Muscle of leg (tissue), 3 donors: ENCODE measurements at regions not wholly inside any gene's neighbourhood (a gene's known extent, or its start where the extent isn't known, plus 50 kb on each side); places are given as distances from the start of the nearest gene placed in this dataset.

Experiments
- DNase-seq: peaks from one replicate; pipeline ENCODE4 v3.0.0; 2013
- H3K27ac ChIP-seq: one replicate; pipeline ENCODE4 v1.5.1; 2013; ENCODE audit warnings: mild to moderate bottlenecking, low read length, control low read depth
- H3K27me3 ChIP-seq: one replicate; pipeline ENCODE4 v1.6.1; 2013; ENCODE audit warnings: low read length; ENCODE audit not compliant: control insufficient read depth, insufficient read depth
- H3K36me3 ChIP-seq: one replicate; pipeline ENCODE4 v1.6.1; 2013; ENCODE audit warnings: low read length; ENCODE audit not compliant: control insufficient read depth, insufficient read depth
- H3K4me1 ChIP-seq: one replicate; pipeline ENCODE4 v1.6.1; 2013; ENCODE audit warnings: low read length; ENCODE audit not compliant: control insufficient read depth, insufficient read depth
- H3K4me3 ChIP-seq: one replicate; pipeline ENCODE4 v1.5.1; 2013; ENCODE audit warnings: low read length, control low read depth
- H3K9me3 ChIP-seq: replicated peaks from 2 replicates; pipeline ENCODE4 v1.6.1; 2013; ENCODE audit warnings: low read depth, low read length; ENCODE audit not compliant: control insufficient read depth
- WGBS: methylation state at CpG from one replicate; pipeline ENCODE4 v1.1.5; 2013; ENCODE audit warnings: missing lambda C conversion rate; ENCODE audit not compliant: insufficient coverage; 5-methylcytosine and 5-hydroxymethylcytosine counted together

DNA sequence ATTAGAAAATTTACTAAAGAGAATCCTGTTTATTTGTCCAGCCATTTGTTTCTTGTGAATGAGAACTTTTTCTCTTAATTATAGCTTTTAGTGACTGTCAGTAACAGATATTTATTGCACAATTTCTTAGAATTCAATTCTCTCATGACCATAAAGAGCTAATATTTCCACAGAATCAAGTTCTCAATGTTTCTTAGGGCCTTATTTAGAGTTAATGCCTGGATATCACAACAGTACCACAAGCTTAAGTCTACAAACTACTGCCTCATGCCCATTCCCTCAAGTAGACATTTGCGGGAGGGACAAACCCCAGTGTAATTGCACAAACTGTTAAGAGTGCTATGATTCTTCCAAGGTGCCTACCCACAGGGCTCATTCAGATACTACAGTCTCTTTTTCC is 199.7 kb upstream of the POU2AF2 start:
- Histone ChIP-seq H3K36me3 (no peaks in the 10 kb centered on the region), H3K4me3 (no peak overlapping the region), H3K27me3 (no peaks in the 10 kb centered on the region), H3K27ac (no peak overlapping the region), H3K9me3 (no peaks in the 10 kb centered on the region), H3K4me1 (no peaks in the 10 kb centered on the region)
- WGBS, result 86% methylated on average over 1 of the region's 1 CpG
- DNase-seq, result peak; percentile 29

GRCh38 chr11:111045407-111045803 is 200.1 kb upstream of the POU2AF2 start:
- H3K27ac ChIP-seq, result no peak overlapping the region
- H3K9me3 ChIP-seq, result no peaks in the 10 kb centered on the region
- peak; percentile 32 for DNase-seq
- H3K4me1 ChIP-seq, result no peaks in the 10 kb centered on the region
- H3K4me3 ChIP-seq, result no peak overlapping the region
- H3K36me3 ChIP-seq, result no peaks in the 10 kb centered on the region
- H3K27me3 ChIP-seq, result no peaks in the 10 kb centered on the region

DNA sequence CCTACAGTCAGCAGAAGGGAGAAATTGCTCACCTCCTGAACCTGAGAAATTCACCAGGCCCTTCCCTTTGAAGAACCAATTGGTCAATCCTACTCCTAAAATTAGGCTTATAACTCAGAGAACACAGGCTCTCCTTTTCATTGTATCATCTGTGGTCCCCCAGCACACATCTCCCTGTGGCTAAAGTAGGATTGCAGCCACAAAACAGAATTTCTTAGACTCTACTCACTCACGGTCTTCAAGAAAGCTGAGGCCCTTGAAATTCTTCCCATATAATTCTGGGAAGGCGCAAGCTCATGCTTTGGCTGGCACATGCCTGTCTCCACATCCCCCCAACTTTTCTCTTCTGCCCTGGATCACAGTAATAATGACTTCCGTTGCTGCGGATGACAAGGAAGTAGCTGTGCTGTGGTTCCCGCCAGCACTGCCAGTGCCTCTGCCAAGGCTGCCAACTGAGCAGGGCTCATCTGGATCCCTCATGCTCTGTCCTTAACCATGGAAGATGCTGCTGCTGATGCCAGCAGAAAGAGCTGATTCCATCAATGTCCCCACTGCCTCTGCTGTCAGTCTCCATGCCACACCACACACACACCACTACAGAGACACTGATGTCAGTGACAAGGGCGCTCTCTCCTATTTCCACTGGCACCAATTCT is 200.6 kb upstream of the POU2AF2 start:
- no peak overlapping the region for H3K27ac ChIP-seq
- H3K4me1 ChIP-seq, result no peaks in the 10 kb centered on the region

GRCh38 chr11:111039982-111040381 is 205.5 kb upstream of the POU2AF2 start:
- Histone ChIP-seq H3K9me3 (no peaks in the 10 kb centered on the region), H3K27me3 (no peaks in the 10 kb centered on the region), H3K36me3 (no peaks in the 10 kb centered on the region), H3K27ac (no peak overlapping the region), H3K4me1 (no peaks in the 10 kb centered on the region), H3K4me3 (no peak overlapping the region)
- no peak for DNase-seq
- WGBS, result 92% methylated on average over 2 of the region's 3 CpGs

More for the DNA sequence above, 200.6 kb upstream of the POU2AF2 start:
- DNase-seq, result no peak
- no peaks in the 10 kb centered on the region for H3K36me3 ChIP-seq
- no peaks in the 10 kb centered on the region for H3K27me3 ChIP-seq
- no peaks in the 10 kb centered on the region for H3K9me3 ChIP-seq
- 85% methylated on average over 6 of the region's 6 CpGs for whole genome bisulfite sequencing
- H3K4me3 ChIP-seq, result no peak overlapping the region

- Histone ChIP-seq H3K9me3 (no peaks in the 10 kb centered on the region), H3K4me1 (no peaks in the 10 kb centered on the region), H3K36me3 (no peaks in the 10 kb centered on the region), H3K27me3 (no peaks in the 10 kb centered on the region), H3K27ac (no peak overlapping the region), H3K4me3 (no peak overlapping the region)
- WGBS, result no CpG with 5 or more reads among the region's 1 CpG
- DNase-seq, result no peak
Observed at GRCh38 chr11:111035746-111036145, 209.8 kb upstream of the POU2AF2 start.

GRCh38 chr11:111026241-111026640 is 219.3 kb upstream of the POU2AF2 start:
- Histone ChIP-seq H3K36me3 (no peaks in the 10 kb centered on the region), H3K4me1 (peaks cover 10% of the 10 kb centered on the region), H3K9me3 (no peaks in the 10 kb centered on the region), H3K27me3 (no peaks in the 10 kb centered on the region), H3K27ac (no peak overlapping the region), H3K4me3 (no peak overlapping the region)
- DNase-seq, result no peak

- 90% methylated on average over 3 of the region's 5 CpGs for WGBS
- Histone ChIP-seq H3K4me1 (peaks cover 28% of the 10 kb centered on the region), H3K27me3 (no peaks in the 10 kb centered on the region), H3K9me3 (no peaks in the 10 kb centered on the region), H3K4me3 (no peak overlapping the region), H3K27ac (peak overlapping the region; percentile 74), H3K36me3 (no peaks in the 10 kb centered on the region)
- peak; percentile 82 for DNase-seq
Observed at GRCh38 chr11:111021131-111021530, 224.4 kb upstream of the POU2AF2 start.

GRCh38 chr11:111019871-111020670 is 225.5 kb upstream of the POU2AF2 start:
- no peaks in the 10 kb centered on the region for H3K27me3 ChIP-seq
- H3K4me1 ChIP-seq, result peaks cover 28% of the 10 kb centered on the region
- no peaks in the 10 kb centered on the region for H3K36me3 ChIP-seq
- H3K9me3 ChIP-seq, result no peaks in the 10 kb centered on the region
- H3K27ac ChIP-seq, result peak overlapping the region; percentile 21
- no peak overlapping the region for H3K4me3 ChIP-seq
- WGBS, result 55% methylated on average over 2 of the region's 10 CpGs
- DNase-seq, result peak; percentile 43

- no peak for DNase-seq
- H3K27ac ChIP-seq, result no peak overlapping the region
- no peaks in the 10 kb centered on the region for H3K9me3 ChIP-seq
- no peak overlapping the region for H3K4me3 ChIP-seq
- WGBS, result 31% methylated on average over 4 of the region's 6 CpGs
- peaks cover 28% of the 10 kb centered on the region for H3K4me1 ChIP-seq
- H3K27me3 ChIP-seq, result no peaks in the 10 kb centered on the region
- no peaks in the 10 kb centered on the region for H3K36me3 ChIP-seq
Observed at GRCh38 chr11:111019451-111019850, 226.1 kb upstream of the POU2AF2 start.

DNA sequence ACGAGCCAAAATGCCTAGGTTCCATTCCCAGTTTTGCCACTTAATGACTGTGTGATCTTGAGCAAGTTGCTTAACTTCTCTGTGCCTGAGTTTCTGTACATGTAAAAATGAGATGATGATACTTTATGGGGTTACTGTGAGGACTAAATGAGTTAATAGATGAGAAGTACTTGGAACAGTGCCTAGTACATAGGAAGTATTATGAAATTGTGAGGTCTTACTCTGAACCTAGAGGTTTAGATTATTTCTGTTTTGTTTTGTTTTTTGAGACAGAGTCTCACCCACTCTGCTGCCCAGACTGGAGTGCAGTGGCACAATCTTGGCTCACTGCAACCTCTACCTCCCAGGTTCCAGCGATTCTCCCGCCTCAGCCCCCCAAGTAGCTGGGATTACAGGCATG is 227.0 kb upstream of the POU2AF2 start:
- Histone ChIP-seq H3K27me3 (no peaks in the 10 kb centered on the region), H3K9me3 (no peaks in the 10 kb centered on the region), H3K4me3 (no peak overlapping the region), H3K36me3 (no peaks in the 10 kb centered on the region), H3K27ac (no peak overlapping the region), H3K4me1 (peaks cover 28% of the 10 kb centered on the region)
- DNase-seq, result no peak
- WGBS, result no CpG with 5 or more reads among the region's 3 CpGs
